ENCODE measurements at regions not wholly inside any gene's neighbourhood (a gene's known extent, or its start where the extent isn't known, plus 50 kb on each side); places are given as distances from the start of the nearest gene placed in this dataset.

DNA sequence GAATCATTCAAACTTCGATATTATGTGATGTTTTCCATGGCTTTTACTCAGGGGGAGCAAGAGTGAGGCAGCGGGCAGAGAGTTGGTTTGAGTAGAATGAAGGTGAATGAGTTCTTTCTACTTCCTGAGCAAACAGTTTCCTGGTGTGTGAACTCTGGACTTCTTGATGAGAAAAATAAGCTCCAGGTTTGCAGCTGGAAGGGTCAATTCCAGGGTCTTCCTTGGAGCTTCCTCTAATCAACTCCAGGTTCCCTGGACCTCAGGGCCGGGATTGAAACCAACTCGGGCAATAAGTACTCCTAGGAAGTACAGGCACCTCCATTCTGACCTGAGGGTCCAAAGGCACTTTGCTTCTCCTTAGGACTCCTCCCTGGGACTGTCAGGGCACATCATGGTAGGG, 243.6 kb upstream of the ONECUT1 start:
- H2AFZ ChIP-seq (ENCODE audit: low read length) = no peak overlapping the region
- no peak overlapping the region for H3K4me3 Mint-ChIP-seq

More for the DNA sequence above, 243.6 kb upstream of the ONECUT1 start:
- no peak overlapping the region for H4K5ac ChIP-seq (ENCODE audit: insufficient read length, low read depth, low read length)
- H2AK5ac ChIP-seq (ENCODE audit: insufficient read length, low read length) = no peak overlapping the region
- Mint-ChIP-seq H3K4me1 (peaks cover 0 to 2% of the 10 kb centered on the region in 2 experiments; a peak in 1 of 4 replicates), H3K9me3 (no peaks in the 10 kb centered on the region), H3K27me3 (ENCODE audit: low read depth) (no peaks in the 10 kb centered on the region), H3K36me3 (ENCODE audit: insufficient read depth in 1 of 3, low read depth in 3 of 3) (no peaks in the 10 kb centered on the region), H3K27ac (no peak overlapping the region)
- H4K8ac ChIP-seq (replicated peaks; ENCODE audit: insufficient read length, low read depth, low read length) = no peak overlapping the region
- H3K4me1 ChIP-seq (ENCODE audit: insufficient read depth, low read length) = no peaks in the 10 kb centered on the region
- H3K4ac ChIP-seq (ENCODE audit: low read depth, low read length) = no peak overlapping the region
- H3T11ph ChIP-seq (ENCODE audit: low read length) = no peak overlapping the region
- H3K4me2 ChIP-seq (ENCODE audit: insufficient read depth, insufficient read length, low read length) = no peak overlapping the region
- no peaks in the 10 kb centered on the region for H3K27me3 ChIP-seq (ENCODE audit: insufficient read depth, low read length)
- no peaks in the 10 kb centered on the region for H3K9me3 ChIP-seq (ENCODE audit: control insufficient read depth, low read depth, low read length)
- no peak overlapping the region for H2BK15ac ChIP-seq (ENCODE audit: low read depth, low read length)
- H3K9ac ChIP-seq (ENCODE audit: extremely low read depth, insufficient read length, low read length) = no peak overlapping the region
- H3K56ac ChIP-seq (ENCODE audit: insufficient read length, low read depth, low read length) = no peak overlapping the region
- H2BK120ac ChIP-seq (ENCODE audit: low read depth, low read length, poor library complexity, severe bottlenecking) = no peak overlapping the region
- no CpG with 5 or more reads among the region's 4 CpGs for WGBS (ENCODE audit: extremely low coverage, insufficient read length, low lambda C conversion rate)
- no peak overlapping the region for H3K18ac ChIP-seq (ENCODE audit: insufficient read length, low read depth, low read length)
- H4K20me1 ChIP-seq (ENCODE audit: control insufficient read depth, insufficient read depth, insufficient read length) = no peaks in the 10 kb centered on the region
- no peaks in the 10 kb centered on the region for H3K79me2 ChIP-seq (ENCODE audit: insufficient read depth, low read length)
- no peak overlapping the region for H4K91ac ChIP-seq (ENCODE audit: insufficient read length, low read depth, low read length)
- H3K14ac ChIP-seq (ENCODE audit: insufficient read depth, low read length) = no peak overlapping the region
- TF ChIP-seq, protein P1, sequence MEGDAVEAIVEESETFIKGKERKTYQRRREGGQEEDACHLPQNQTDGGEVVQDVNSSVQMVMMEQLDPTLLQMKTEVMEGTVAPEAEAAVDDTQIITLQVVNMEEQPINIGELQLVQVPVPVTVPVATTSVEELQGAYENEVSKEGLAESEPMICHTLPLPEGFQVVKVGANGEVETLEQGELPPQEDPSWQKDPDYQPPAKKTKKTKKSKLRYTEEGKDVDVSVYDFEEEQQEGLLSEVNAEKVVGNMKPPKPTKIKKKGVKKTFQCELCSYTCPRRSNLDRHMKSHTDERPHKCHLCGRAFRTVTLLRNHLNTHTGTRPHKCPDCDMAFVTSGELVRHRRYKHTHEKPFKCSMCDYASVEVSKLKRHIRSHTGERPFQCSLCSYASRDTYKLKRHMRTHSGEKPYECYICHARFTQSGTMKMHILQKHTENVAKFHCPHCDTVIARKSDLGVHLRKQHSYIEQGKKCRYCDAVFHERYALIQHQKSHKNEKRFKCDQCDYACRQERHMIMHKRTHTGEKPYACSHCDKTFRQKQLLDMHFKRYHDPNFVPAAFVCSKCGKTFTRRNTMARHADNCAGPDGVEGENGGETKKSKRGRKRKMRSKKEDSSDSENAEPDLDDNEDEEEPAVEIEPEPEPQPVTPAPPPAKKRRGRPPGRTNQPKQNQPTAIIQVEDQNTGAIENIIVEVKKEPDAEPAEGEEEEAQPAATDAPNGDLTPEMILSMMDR (conservative IDR thresholded peaks at IDR 0.05) = no peak
- H2BK20ac ChIP-seq (ENCODE audit: low read depth, low read length, poor library complexity, severe bottlenecking) = no peak overlapping the region
- no peaks in the 10 kb centered on the region for H3K79me1 ChIP-seq (ENCODE audit: insufficient read depth, low read depth, low read length, poor library complexity, severe bottlenecking)
- DNase-seq = no peak
- no peaks in the 10 kb centered on the region for H3K23me2 ChIP-seq (ENCODE audit: insufficient read length, low read depth, low read length, poor library complexity, severe bottlenecking)
- no peak overlapping the region for H2BK12ac ChIP-seq (ENCODE audit: insufficient read length, low read depth, low read length)
- no peak overlapping the region for H2BK5ac ChIP-seq (ENCODE audit: insufficient read length, low read length)
- H3K23ac ChIP-seq (ENCODE audit: insufficient read length, low read depth, low read length) = no peak overlapping the region
- H3K27ac ChIP-seq (ENCODE audit: insufficient read length, low read depth, low read length) = no peak overlapping the region
